ENCODE measurements at regions not wholly inside any gene's neighbourhood (a gene's known extent, or its start where the extent isn't known, plus 50 kb on each side); places are given as distances from the start of the nearest gene placed in this dataset.

DNA sequence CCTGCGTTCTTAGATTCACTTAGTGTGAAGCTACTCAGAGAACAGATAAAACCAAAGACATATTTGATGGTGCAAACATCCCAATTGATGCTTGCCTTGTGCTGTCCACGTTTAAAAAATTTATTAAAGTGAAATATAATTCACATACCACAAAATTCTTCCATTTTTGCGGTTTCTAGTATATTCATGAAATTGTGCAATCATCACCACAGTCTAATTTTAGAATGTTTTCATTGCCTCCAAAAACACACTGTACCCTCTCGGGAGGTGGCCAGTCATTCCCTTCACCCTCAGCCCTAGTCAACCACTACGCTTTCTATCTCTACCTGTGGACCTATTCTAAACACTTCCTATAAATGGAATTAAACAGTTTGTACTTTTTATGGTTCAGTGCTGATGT is 1109.2 kb downstream of the FLRT2 start:
- no peak overlapping the region for H3K4me3 Mint-ChIP-seq
- TF ChIP-seq CTCF (IDR thresholded peaks at IDR 0.05), result no peak
- no peaks in the 10 kb centered on the region for H3K27me3 ChIP-seq (ENCODE audit: control insufficient read depth in 1 of 2, insufficient read depth in 2 of 2, low read length in 2 of 2)
- H3K4me3 ChIP-seq (ENCODE audit: low read length), result no peak overlapping the region
- intact Hi-C loops (cut with DNase I, micrococcal nuclease), result no loop called here
- H3K36me3 Mint-ChIP-seq (ENCODE audit: low read depth), result no peaks in the 10 kb centered on the region
- peaks cover 0 to 7% of the 10 kb centered on the region in 2 experiments for H3K9me3 ChIP-seq (ENCODE audit: control insufficient read depth in 1 of 2, insufficient read depth in 1 of 2, low read length in 2 of 2)
- H3K27me3 Mint-ChIP-seq, result no peaks in the 10 kb centered on the region
- no peak for ATAC-seq (ENCODE audit: poor library complexity)
- H3K9me3 Mint-ChIP-seq, result peaks cover 10% of the 10 kb centered on the region
- H3K36me3 ChIP-seq (ENCODE audit: insufficient read depth, low read length), result no peaks in the 10 kb centered on the region
- H3K27ac Mint-ChIP-seq, result no peak overlapping the region
- H3K4me1 Mint-ChIP-seq (ENCODE audit: low read depth), result no peaks in the 10 kb centered on the region
- no peaks in the 10 kb centered on the region for H3K4me1 ChIP-seq (ENCODE audit: insufficient read depth, low read length)
- H3K27ac ChIP-seq (ENCODE audit: low read depth in 1 of 2, low read length in 2 of 2), result no peak overlapping the region
- ChIA-PET CTCF (no interaction called here), POLR2A (no interaction called here)
- no peak for DNase-seq

- H3K4me1 Mint-ChIP-seq (ENCODE audit: low read depth), result no peaks in the 10 kb centered on the region
- Histone ChIP-seq H3K36me3 (ENCODE audit: insufficient read depth, low read length) (no peaks in the 10 kb centered on the region), H3K27me3 (ENCODE audit: control insufficient read depth in 1 of 2, insufficient read depth in 2 of 2, low read length in 2 of 2) (no peaks in the 10 kb centered on the region), H3K4me1 (ENCODE audit: insufficient read depth, low read length) (no peaks in the 10 kb centered on the region), H3K27ac (ENCODE audit: low read depth in 1 of 2, low read length in 2 of 2) (no peak overlapping the region), H3K9me3 (ENCODE audit: control insufficient read depth in 1 of 2, insufficient read depth in 1 of 2, low read length in 2 of 2) (peaks cover 0 to 18% of the 10 kb centered on the region in 2 experiments), H3K4me3 (ENCODE audit: low read length) (no peak overlapping the region)
- DNase-seq (no peak), ATAC-seq (ENCODE audit: poor library complexity) (no peak)
- ChIA-PET POLR2A (no interaction called here), CTCF (no interaction called here)
- H3K9me3 Mint-ChIP-seq, result peaks cover 5% of the 10 kb centered on the region
- no peaks in the 10 kb centered on the region for H3K36me3 Mint-ChIP-seq (ENCODE audit: low read depth)
- H3K4me3 Mint-ChIP-seq, result no peak overlapping the region
- H3K27ac Mint-ChIP-seq, result no peak overlapping the region
- intact Hi-C loops (cut with DNase I, micrococcal nuclease), result no loop called here
- H3K27me3 Mint-ChIP-seq, result no peaks in the 10 kb centered on the region
- no peak for TF ChIP-seq CTCF (IDR thresholded peaks at IDR 0.05)
Measured at GRCh38 chr14:86627080-86627479, 1097.1 kb downstream of the FLRT2 start.

- no peak for ATAC-seq (ENCODE audit: poor library complexity)
Measured at GRCh38 chr14:86626530-86626929, 1096.6 kb downstream of the FLRT2 start.

More at GRCh38 chr14:86626530-86626929, 1096.6 kb downstream of the FLRT2 start:
- Mint-ChIP-seq H3K4me3 (no peak overlapping the region), H3K4me1 (ENCODE audit: low read depth) (no peaks in the 10 kb centered on the region), H3K27ac (no peak overlapping the region), H3K27me3 (no peaks in the 10 kb centered on the region), H3K9me3 (peaks cover 5% of the 10 kb centered on the region), H3K36me3 (ENCODE audit: low read depth) (no peaks in the 10 kb centered on the region)
- no peak for TF ChIP-seq CTCF (IDR thresholded peaks at IDR 0.05)
- CTCF ChIA-PET, result no interaction called here
- intact Hi-C loops (cut with DNase I, micrococcal nuclease), result no loop called here
- Histone ChIP-seq H3K9me3 (ENCODE audit: control insufficient read depth in 1 of 2, insufficient read depth in 1 of 2, low read length in 2 of 2) (peaks cover 0 to 18% of the 10 kb centered on the region in 2 experiments), H3K27ac (ENCODE audit: low read depth in 1 of 2, low read length in 2 of 2) (no peak overlapping the region), H3K4me1 (ENCODE audit: insufficient read depth, low read length) (no peaks in the 10 kb centered on the region), H3K36me3 (ENCODE audit: insufficient read depth, low read length) (no peaks in the 10 kb centered on the region), H3K27me3 (ENCODE audit: control insufficient read depth in 1 of 2, insufficient read depth in 2 of 2, low read length in 2 of 2) (no peaks in the 10 kb centered on the region), H3K4me3 (ENCODE audit: low read length) (no peak overlapping the region)
- POLR2A ChIA-PET, result no interaction called here
- no peak for DNase-seq
